ENCODE measurements at regions not wholly inside any gene's neighbourhood (a gene's known extent, or its start where the extent isn't known, plus 50 kb on each side); places are given as distances from the start of the nearest gene placed in this dataset.

DNA sequence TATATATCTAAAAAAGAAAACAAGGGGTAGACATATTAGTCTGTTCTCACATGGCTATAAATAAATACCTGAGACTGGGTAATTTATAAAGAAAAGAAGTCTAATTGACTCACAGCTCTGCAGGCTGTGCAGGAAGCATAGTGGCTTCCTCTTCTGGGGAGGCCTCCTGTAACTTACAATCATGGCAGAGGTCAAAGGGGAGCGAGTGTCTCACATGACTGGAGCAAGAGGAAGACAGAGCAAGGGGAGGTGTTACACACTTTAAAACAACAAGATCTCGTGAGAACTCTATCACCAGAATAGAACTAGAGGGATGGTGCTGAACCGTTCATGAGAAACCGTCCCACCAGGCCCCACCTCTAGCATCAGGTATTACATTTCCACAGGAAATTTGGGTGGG is 616.8 kb downstream of the TLE4 start:
- CTCF ChIA-PET (ENCODE audit: low intra/inter-chr PET ratio): no interaction called here
- H3K79me2 ChIP-seq (ENCODE audit: control insufficient read depth, insufficient read depth, low read length): no peaks in the 10 kb centered on the region
- ATAC-seq (no peak), DNase-seq (ENCODE audit: extremely low read depth in 1 of 4, low spot score in 3 of 4) (no peak), FAIRE-seq (no peak)
- intact Hi-C loops (cut with micrococcal nuclease): no loop called here
- in situ Hi-C loops (cut with MboI): no loop called here
- no peaks in the 10 kb centered on the region for H3K36me3 ChIP-seq (ENCODE audit: control insufficient read depth, insufficient read depth, low read length)
- BruUV-seq (replicated peaks): no TSS peak
- H4K20me1 ChIP-seq (replicated peaks; ENCODE audit: control insufficient read depth, insufficient read depth, low read length): no peaks in the 10 kb centered on the region
- POLR2A ChIA-PET: no interaction called here
- H2AFZ ChIP-seq (ENCODE audit: low read depth, low read length): no peak overlapping the region
- 0% methylated on average over 4 of the region's 4 CpGs for WGBS (ENCODE audit: insufficient coverage, low coverage, missing lambda C conversion rate)
- H3K27me3 ChIP-seq (ENCODE audit: control insufficient read depth in 2 of 2, insufficient read depth in 2 of 2, low read length in 2 of 2): no peaks in the 10 kb centered on the region
- H3K27ac ChIP-seq (ENCODE audit: extremely low read depth, low read depth, low read length): no peak overlapping the region
- H3K4me1 ChIP-seq (replicated peaks in 1 of 2; ENCODE audit: control insufficient read depth in 2 of 2, insufficient read depth in 2 of 2, low read length in 2 of 2): no peaks in the 10 kb centered on the region
- no peak overlapping the region for H3K4me3 ChIP-seq
- no peaks in the 10 kb centered on the region for H3K9me1 ChIP-seq (ENCODE audit: control insufficient read depth, insufficient read depth, low read length)
- H3K4me2 ChIP-seq (ENCODE audit: insufficient read depth, low read length): no peak overlapping the region
- no peaks in the 10 kb centered on the region for H3K9me3 ChIP-seq (replicated peaks; ENCODE audit: control insufficient read depth, insufficient read depth, low read depth, low read length)
- no peak overlapping the region for H3K9ac ChIP-seq (ENCODE audit: insufficient read depth in 1 of 2, low read depth in 2 of 2, low read length in 2 of 2)
- TF ChIP-seq CTCF (IDR thresholded peaks at IDR 0.05 in 2 of 3, conservative IDR thresholded peaks at IDR 0.05 in 1 of 3; ENCODE audit: insufficient read depth in 2 of 3, low read depth in 1 of 3, low read length in 3 of 3) (no peak), NR0B1 (IDR thresholded peaks at IDR 0.05; ENCODE audit: partially characterized antibody) (no peak), ARID3B (CRISPR knock-in tag; IDR thresholded peaks at IDR 0.05; ENCODE audit: borderline replicate concordance) (no peak), PCBP1 (IDR thresholded peaks at IDR 0.05; ENCODE audit: low read depth, low read length, poor library complexity, severe bottlenecking) (no peak), PYGO2 (tag; IDR thresholded peaks at IDR 0.05) (no peak), JUN (IDR thresholded peaks at IDR 0.05; ENCODE audit: borderline replicate concordance, low read depth, low read length) (no peak), JUN (CRISPR knock-in tag; IDR thresholded peaks at IDR 0.05; ENCODE audit: borderline replicate concordance) (no peak), ZNF668 (CRISPR knock-in tag; IDR thresholded peaks at IDR 0.05) (no peak), NCOR1 (IDR thresholded peaks at IDR 0.05) (no peak), ZSCAN29 (IDR thresholded peaks at IDR 0.05) (no peak), NFRKB (IDR thresholded peaks at IDR 0.05; ENCODE audit: low read depth) (no peak), SMARCE1 (IDR thresholded peaks at IDR 0.05) (no peak), FIP1L1 (IDR thresholded peaks at IDR 0.05; ENCODE audit: low read depth, low read length, poor library complexity, severe bottlenecking) (no peak), NFIC (IDR thresholded peaks at IDR 0.05) (no peak), ZNF347 (CRISPR knock-in tag; IDR thresholded peaks at IDR 0.05; ENCODE audit: low read depth) (no peak)
- TF ChIP-seq, protein P1, sequence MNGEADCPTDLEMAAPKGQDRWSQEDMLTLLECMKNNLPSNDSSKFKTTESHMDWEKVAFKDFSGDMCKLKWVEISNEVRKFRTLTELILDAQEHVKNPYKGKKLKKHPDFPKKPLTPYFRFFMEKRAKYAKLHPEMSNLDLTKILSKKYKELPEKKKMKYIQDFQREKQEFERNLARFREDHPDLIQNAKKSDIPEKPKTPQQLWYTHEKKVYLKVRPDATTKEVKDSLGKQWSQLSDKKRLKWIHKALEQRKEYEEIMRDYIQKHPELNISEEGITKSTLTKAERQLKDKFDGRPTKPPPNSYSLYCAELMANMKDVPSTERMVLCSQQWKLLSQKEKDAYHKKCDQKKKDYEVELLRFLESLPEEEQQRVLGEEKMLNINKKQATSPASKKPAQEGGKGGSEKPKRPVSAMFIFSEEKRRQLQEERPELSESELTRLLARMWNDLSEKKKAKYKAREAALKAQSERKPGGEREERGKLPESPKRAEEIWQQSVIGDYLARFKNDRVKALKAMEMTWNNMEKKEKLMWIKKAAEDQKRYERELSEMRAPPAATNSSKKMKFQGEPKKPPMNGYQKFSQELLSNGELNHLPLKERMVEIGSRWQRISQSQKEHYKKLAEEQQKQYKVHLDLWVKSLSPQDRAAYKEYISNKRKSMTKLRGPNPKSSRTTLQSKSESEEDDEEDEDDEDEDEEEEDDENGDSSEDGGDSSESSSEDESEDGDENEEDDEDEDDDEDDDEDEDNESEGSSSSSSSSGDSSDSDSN (IDR thresholded peaks at IDR 0.05; ENCODE audit: borderline replicate concordance in 1 of 2, low read depth in 2 of 2, low read length in 2 of 2): no peak
